ENCODE measurements at regions not wholly inside any gene's neighbourhood (a gene's known extent, or its start where the extent isn't known, plus 50 kb on each side); places are given as distances from the start of the nearest gene placed in this dataset.
A peak's percentile ranks its signal among the peaks of the same experiment; 100 is the strongest.

- peaks cover 3% of the 10 kb centered on the region for H3K27me3 Mint-ChIP-seq (ENCODE audit: insufficient read depth, low read depth)
Measured at GRCh38 chr1:57860325-57860724, 436.5 kb upstream of the DAB1 start.

GRCh38 chr1:57858740-57859139 lies 434.9 kb upstream of the DAB1 start:
- H3K27me3 Mint-ChIP-seq (ENCODE audit: insufficient read depth, low read depth), result peaks cover 6% of the 10 kb centered on the region
- Histone ChIP-seq H3K9me3 (ENCODE audit: low read depth) (no peaks in the 10 kb centered on the region), H3K4me1 (peaks cover 14% of the 10 kb centered on the region), H2AFZ (replicated peaks) (no peak overlapping the region), H3K4me3 (no peak overlapping the region), H4K20me1 (ENCODE audit: low read depth) (no peaks in the 10 kb centered on the region), H3F3A (ENCODE audit: low read depth) (peaks cover 7% of the 10 kb centered on the region), H3K4me2 (no peak overlapping the region), H3K27ac (no peak overlapping the region), H3K27me3 (no peaks in the 10 kb centered on the region), H3K9ac (no peak overlapping the region), H3K79me2 (ENCODE audit: low read depth) (no peaks in the 10 kb centered on the region), H3K36me3 (no peaks in the 10 kb centered on the region)
- H3K9me3 Mint-ChIP-seq, result no peaks in the 10 kb centered on the region
- H3K4me3 Mint-ChIP-seq, result no peak overlapping the region
- no peak for TF ChIP-seq EZH2phosphoT487 (IDR thresholded peaks at IDR 0.05)
- H3K27ac Mint-ChIP-seq, result no peak overlapping the region
- no peaks in the 10 kb centered on the region for H3K36me3 Mint-ChIP-seq
- H3K4me1 Mint-ChIP-seq, result peaks cover 32% of the 10 kb centered on the region
- no peak for DNase-seq (ENCODE audit: low spot score)

More at GRCh38 chr1:57860325-57860724, 436.5 kb upstream of the DAB1 start:
- peaks cover 14% of the 10 kb centered on the region for H3K4me1 ChIP-seq
- Mint-ChIP-seq H3K4me3 (no peak overlapping the region), H3K4me1 (peaks cover 19% of the 10 kb centered on the region), H3K36me3 (no peaks in the 10 kb centered on the region), H3K9me3 (no peaks in the 10 kb centered on the region), H3K27ac (peak overlapping the region; percentile 72)
- TF ChIP-seq EZH2 (IDR thresholded peaks at IDR 0.05) (no peak), EZH2phosphoT487 (IDR thresholded peaks at IDR 0.05) (no peak), CTCF (IDR thresholded peaks at IDR 0.05) (no peak)
- no peaks in the 10 kb centered on the region for H3K36me3 ChIP-seq
- no peaks in the 10 kb centered on the region for H4K20me1 ChIP-seq (ENCODE audit: low read depth)
- H3K27me3 ChIP-seq, result no peaks in the 10 kb centered on the region
- H3K9ac ChIP-seq, result no peak overlapping the region
- peak overlapping the region; percentile 38 for H3K4me2 ChIP-seq
- H3K9me3 ChIP-seq (ENCODE audit: low read depth), result no peaks in the 10 kb centered on the region
- H3K27ac ChIP-seq, result no peak overlapping the region
- peak; percentile 82 for DNase-seq (ENCODE audit: low spot score)
- no peaks in the 10 kb centered on the region for H3K79me2 ChIP-seq (ENCODE audit: low read depth)
- H3K4me3 ChIP-seq, result no peak overlapping the region
- H3F3A ChIP-seq (ENCODE audit: low read depth), result peaks cover 7% of the 10 kb centered on the region
- H2AFZ ChIP-seq (replicated peaks), result no peak overlapping the region

- Mint-ChIP-seq H3K4me1 (peaks cover 32% of the 10 kb centered on the region), H3K27ac (no peak overlapping the region), H3K36me3 (no peaks in the 10 kb centered on the region), H3K4me3 (no peak overlapping the region), H3K27me3 (ENCODE audit: insufficient read depth, low read depth) (peaks cover 6% of the 10 kb centered on the region), H3K9me3 (no peaks in the 10 kb centered on the region)
- Histone ChIP-seq H3K4me3 (no peak overlapping the region), H3K9me3 (ENCODE audit: low read depth) (no peaks in the 10 kb centered on the region), H3F3A (ENCODE audit: low read depth) (peaks cover 7% of the 10 kb centered on the region), H3K4me1 (peaks cover 14% of the 10 kb centered on the region), H3K4me2 (no peak overlapping the region), H3K9ac (no peak overlapping the region), H3K79me2 (ENCODE audit: low read depth) (no peaks in the 10 kb centered on the region), H2AFZ (replicated peaks) (no peak overlapping the region), H3K27me3 (no peaks in the 10 kb centered on the region), H3K36me3 (no peaks in the 10 kb centered on the region), H4K20me1 (ENCODE audit: low read depth) (no peaks in the 10 kb centered on the region), H3K27ac (no peak overlapping the region)
- no peak for DNase-seq (ENCODE audit: low spot score)
- TF ChIP-seq EZH2 (IDR thresholded peaks at IDR 0.05), result no peak
- TF ChIP-seq CTCF (IDR thresholded peaks at IDR 0.05), result no peak
- TF ChIP-seq EZH2phosphoT487 (IDR thresholded peaks at IDR 0.05), result no peak
Measured at GRCh38 chr1:57857809-57858208, 433.9 kb upstream of the DAB1 start.

- H3K36me3 ChIP-seq, result no peaks in the 10 kb centered on the region
- no peak overlapping the region for H3K4me2 ChIP-seq
- peaks cover 20% of the 10 kb centered on the region for H3K4me1 Mint-ChIP-seq
Measured at GRCh38 chr1:57854436-57854835, 430.6 kb upstream of the DAB1 start.

More at GRCh38 chr1:57854436-57854835, 430.6 kb upstream of the DAB1 start:
- H3K9me3 ChIP-seq (ENCODE audit: low read depth), result no peaks in the 10 kb centered on the region
- Mint-ChIP-seq H3K27ac (no peak overlapping the region), H3K9me3 (no peaks in the 10 kb centered on the region), H3K4me3 (no peak overlapping the region), H3K36me3 (no peaks in the 10 kb centered on the region), H3K27me3 (ENCODE audit: insufficient read depth, low read depth) (peaks cover 6% of the 10 kb centered on the region)
- H3K9ac ChIP-seq, result no peak overlapping the region
- no peak overlapping the region for H2AFZ ChIP-seq (replicated peaks)
- H3K27ac ChIP-seq, result no peak overlapping the region
- peaks cover 9% of the 10 kb centered on the region for H3K4me1 ChIP-seq
- TF ChIP-seq CTCF (IDR thresholded peaks at IDR 0.05) (no peak), EZH2 (IDR thresholded peaks at IDR 0.05) (no peak), EZH2phosphoT487 (IDR thresholded peaks at IDR 0.05) (no peak)
- H4K20me1 ChIP-seq (ENCODE audit: low read depth), result no peaks in the 10 kb centered on the region
- peaks cover 7% of the 10 kb centered on the region for H3F3A ChIP-seq (ENCODE audit: low read depth)
- no peak for DNase-seq (ENCODE audit: low spot score)
- no peaks in the 10 kb centered on the region for H3K79me2 ChIP-seq (ENCODE audit: low read depth)
- H3K27me3 ChIP-seq, result no peaks in the 10 kb centered on the region
- H3K4me3 ChIP-seq, result no peak overlapping the region

Data from neural progenitor cell (in vitro differentiated cells).